DOHH2 (cell line): ENCODE measurements at regions not wholly inside any gene's neighbourhood (a gene's known extent, or its start where the extent isn't known, plus 50 kb on each side); places are given as distances from the start of the nearest gene placed in this dataset.

Source experiments
- H3F3A ChIP-seq: fragments of 200-600 bp; sonication (generic), shearing (Covaris generic); 2 replicates; pipeline ENCODE4 v1.6.0; 2016; ENCODE audit warnings: antibody characterized with exemption, mild to moderate bottlenecking; ENCODE audit not compliant: control insufficient read depth, insufficient read depth
- H3K27ac ChIP-seq: fragments of 200-600 bp; sonication (generic); 2 replicates; pipeline ENCODE4 v1.5.1; 2014; ENCODE audit warnings: low read depth, mild to moderate bottlenecking, low read length, moderate library complexity
- H3K27me3 ChIP-seq: fragments of 200-600 bp; sonication (generic); 2 replicates; pipeline ENCODE4 v1.6.1; 2014; ENCODE audit warnings: mild to moderate bottlenecking, low read length, mixed read lengths; ENCODE audit not compliant: control insufficient read depth
- H3K36me3 ChIP-seq: fragments of 200-600 bp; sonication (generic); 2 replicates; pipeline ENCODE4 v1.6.1; 2014; ENCODE audit warnings: mild to moderate bottlenecking, low read length, moderate library complexity, mixed read lengths; ENCODE audit not compliant: control insufficient read depth
- H3K4me1 ChIP-seq: fragments of 200-600 bp; sonication (generic); 2 replicates; pipeline ENCODE4 v1.6.1; 2014; ENCODE audit warnings: mild to moderate bottlenecking, low read length, mixed read lengths; ENCODE audit not compliant: control insufficient read depth
- H3K4me2 ChIP-seq: fragments of 200-600 bp; sonication (generic); 2 replicates; pipeline ENCODE4 v1.6.0; 2014; ENCODE audit warnings: mild to moderate bottlenecking, low read length, moderate library complexity
- H3K4me3 ChIP-seq: fragments of 200-600 bp; sonication (generic); 2 replicates; pipeline ENCODE4 v1.5.1; 2014; ENCODE audit warnings: mild to moderate bottlenecking, low read length, mixed read lengths
- H3K79me2 ChIP-seq: fragments of 200-600 bp; sonication (generic); 2 replicates; pipeline ENCODE4 v1.6.1; 2014; ENCODE audit warnings: mild to moderate bottlenecking, low read length, mixed read lengths; ENCODE audit not compliant: control insufficient read depth
- H3K9me2 ChIP-seq: fragments of 200-600 bp; sonication (generic); replicated peaks from 2 replicates; pipeline ENCODE4 v1.6.1; 2014; ENCODE audit warnings: mild to moderate bottlenecking, low read length, mixed read lengths; ENCODE audit not compliant: control insufficient read depth
- H3K9me3 ChIP-seq: fragments of 200-600 bp; sonication (generic); 2 replicates; pipeline ENCODE4 v1.6.1; 2014; ENCODE audit warnings: antibody characterized with exemption, low read length, mixed read lengths; ENCODE audit not compliant: control insufficient read depth, insufficient read depth
- H4K20me1 ChIP-seq: fragments of 200-600 bp; sonication (generic); 2 replicates; pipeline ENCODE4 v1.6.0; 2014; ENCODE audit warnings: low read depth, mild to moderate bottlenecking, antibody characterized with exemption, low read length, moderate library complexity; ENCODE audit not compliant: control insufficient read depth, insufficient read depth
- EZH2phosphoT487 ChIP-seq: fragments of 200-600 bp; sonication (generic); IDR thresholded peaks from 2 replicates; pipeline ENCODE4 v1.6.1; 2017; ENCODE audit warnings: borderline replicate concordance, mild to moderate bottlenecking, antibody characterized with exemption, low read length, moderate library complexity, mixed read lengths
- TF ChIP-seq, protein P1 (sequence below): fragments of 200-600 bp; sonication (generic); IDR thresholded peaks from one replicate; pipeline ENCODE4 v1.5.1; 2014; ENCODE audit warnings: antibody characterized with exemption, mild to moderate bottlenecking, low read depth, low read length; ENCODE audit not compliant: poor library complexity, severe bottlenecking

DNA sequence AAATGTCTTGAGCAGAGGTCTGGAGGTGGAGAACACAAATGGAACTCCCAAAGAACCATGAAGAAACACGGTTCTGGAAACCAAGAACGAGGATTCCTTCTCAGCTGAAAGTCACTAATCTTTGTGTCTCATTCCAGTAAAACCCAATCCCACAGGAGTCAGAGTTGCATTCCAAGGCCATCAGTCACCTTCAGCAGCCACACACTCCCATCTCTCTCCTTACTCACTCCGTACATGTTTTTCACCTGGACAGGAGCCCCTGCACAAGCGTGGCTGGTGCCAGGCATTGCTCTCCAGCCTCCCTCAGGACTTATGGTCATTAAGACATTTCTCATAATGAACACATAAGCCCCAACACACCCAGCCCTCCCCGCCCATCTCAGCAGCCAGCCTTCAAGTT is 175.4 kb upstream of the SIX2 start:
- Histone ChIP-seq H3K36me3 (no peaks in the 10 kb centered on the region), H3K9me3 (no peaks in the 10 kb centered on the region), H3K4me2 (no peak overlapping the region), H3K27me3 (no peaks in the 10 kb centered on the region), H3F3A (no peaks in the 10 kb centered on the region), H3K4me1 (no peaks in the 10 kb centered on the region), H3K27ac (no peak overlapping the region), H4K20me1 (no peaks in the 10 kb centered on the region), H3K79me2 (no peaks in the 10 kb centered on the region), H3K4me3 (no peak overlapping the region), H3K9me2 (no peaks in the 10 kb centered on the region)
- no peak for TF ChIP-seq EZH2phosphoT487
- TF ChIP-seq, protein P1, sequence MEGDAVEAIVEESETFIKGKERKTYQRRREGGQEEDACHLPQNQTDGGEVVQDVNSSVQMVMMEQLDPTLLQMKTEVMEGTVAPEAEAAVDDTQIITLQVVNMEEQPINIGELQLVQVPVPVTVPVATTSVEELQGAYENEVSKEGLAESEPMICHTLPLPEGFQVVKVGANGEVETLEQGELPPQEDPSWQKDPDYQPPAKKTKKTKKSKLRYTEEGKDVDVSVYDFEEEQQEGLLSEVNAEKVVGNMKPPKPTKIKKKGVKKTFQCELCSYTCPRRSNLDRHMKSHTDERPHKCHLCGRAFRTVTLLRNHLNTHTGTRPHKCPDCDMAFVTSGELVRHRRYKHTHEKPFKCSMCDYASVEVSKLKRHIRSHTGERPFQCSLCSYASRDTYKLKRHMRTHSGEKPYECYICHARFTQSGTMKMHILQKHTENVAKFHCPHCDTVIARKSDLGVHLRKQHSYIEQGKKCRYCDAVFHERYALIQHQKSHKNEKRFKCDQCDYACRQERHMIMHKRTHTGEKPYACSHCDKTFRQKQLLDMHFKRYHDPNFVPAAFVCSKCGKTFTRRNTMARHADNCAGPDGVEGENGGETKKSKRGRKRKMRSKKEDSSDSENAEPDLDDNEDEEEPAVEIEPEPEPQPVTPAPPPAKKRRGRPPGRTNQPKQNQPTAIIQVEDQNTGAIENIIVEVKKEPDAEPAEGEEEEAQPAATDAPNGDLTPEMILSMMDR, result no peak

DNA sequence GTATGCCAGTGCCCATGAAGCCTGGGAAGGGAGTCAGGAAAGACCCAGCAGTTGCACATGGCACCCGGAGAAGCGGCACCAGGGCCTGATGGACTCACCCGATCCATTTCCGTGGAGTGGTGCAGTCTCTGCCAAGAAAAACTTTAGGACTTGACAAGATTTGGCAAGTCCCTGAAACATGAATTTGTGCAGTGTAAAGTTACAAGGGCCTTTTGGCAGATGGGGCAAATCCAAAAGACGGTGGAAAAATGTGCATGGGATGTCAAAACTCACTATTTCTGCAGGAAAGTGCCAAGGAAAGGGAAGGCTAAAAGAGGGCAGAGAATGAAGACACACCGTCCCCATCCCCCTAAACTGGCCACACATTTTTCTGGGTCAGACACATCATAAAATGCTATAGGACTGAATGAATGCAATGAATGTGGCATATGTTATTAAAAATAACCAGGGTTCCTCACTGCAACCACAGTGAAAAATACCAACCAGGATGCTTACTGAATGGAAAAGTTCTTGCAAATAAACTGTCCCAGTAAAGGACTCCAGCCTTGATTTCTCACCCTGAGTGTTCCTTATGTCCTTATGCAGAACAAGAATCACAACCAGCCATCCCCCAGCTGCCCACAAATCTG is 173.5 kb upstream of the SIX2 start:
- Histone ChIP-seq H3K27ac (no peak overlapping the region), H3K9me2 (no peaks in the 10 kb centered on the region), H3F3A (no peaks in the 10 kb centered on the region), H3K4me3 (no peak overlapping the region), H4K20me1 (no peaks in the 10 kb centered on the region), H3K4me1 (no peaks in the 10 kb centered on the region), H3K79me2 (no peaks in the 10 kb centered on the region), H3K36me3 (no peaks in the 10 kb centered on the region), H3K4me2 (no peak overlapping the region), H3K9me3 (no peaks in the 10 kb centered on the region), H3K27me3 (no peaks in the 10 kb centered on the region)
- TF ChIP-seq, protein P1, result no peak
- no peak for TF ChIP-seq EZH2phosphoT487

DNA sequence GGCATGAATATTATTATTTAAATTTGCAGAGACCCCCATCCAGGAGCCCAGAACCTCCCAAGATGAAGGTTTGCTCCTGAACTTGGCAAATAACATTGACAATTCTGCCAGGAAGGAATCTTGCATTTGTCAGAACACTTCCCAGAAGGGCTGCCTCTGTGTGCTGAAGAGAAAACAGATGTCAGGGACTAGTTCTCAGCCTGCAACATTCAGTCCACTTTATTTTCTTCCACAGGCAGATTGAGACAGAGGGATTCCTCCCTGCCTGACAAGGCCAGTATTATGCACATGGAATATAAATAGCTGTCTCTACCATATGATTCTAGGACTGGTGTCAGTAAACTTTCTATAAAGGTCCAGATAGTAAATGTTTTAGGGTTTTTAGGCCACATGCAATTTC is 171.5 kb upstream of the SIX2 start:
- H3K9me2 ChIP-seq, result no peaks in the 10 kb centered on the region
- TF ChIP-seq, protein P1, result no peak
- H3K4me2 ChIP-seq, result no peak overlapping the region
- no peaks in the 10 kb centered on the region for H3K79me2 ChIP-seq
- H3K27me3 ChIP-seq, result no peaks in the 10 kb centered on the region
- no peaks in the 10 kb centered on the region for H3F3A ChIP-seq
- H4K20me1 ChIP-seq, result no peaks in the 10 kb centered on the region
- no peak overlapping the region for H3K4me3 ChIP-seq
- H3K9me3 ChIP-seq, result no peaks in the 10 kb centered on the region
- H3K27ac ChIP-seq, result no peak overlapping the region
- no peaks in the 10 kb centered on the region for H3K36me3 ChIP-seq
- no peaks in the 10 kb centered on the region for H3K4me1 ChIP-seq
